ENCODE measurements at regions not wholly inside any gene's neighbourhood (a gene's known extent, or its start where the extent isn't known, plus 50 kb on each side); places are given as distances from the start of the nearest gene placed in this dataset.
A peak's percentile ranks its signal among the peaks of the same experiment; 100 is the strongest.

GRCh38 chr1:200337410-200337809 is 72.4 kb downstream of the ZNF281 start:
- no peak for DNase-seq
- Mint-ChIP-seq H3K4me1 (peaks cover 29 to 32% of the 10 kb centered on the region in 2 experiments), H3K9me3 (no peaks in the 10 kb centered on the region; a peak in 1 of 5 replicates), H3K27ac (peak overlapping the region; percentile 27 to 70 (median 67); a peak in 5 of 7 replicates), H3K4me3 (no peak overlapping the region), H3K36me3 (ENCODE audit: insufficient read depth in 1 of 3, low read depth in 3 of 3) (peaks cover 0 to 2% (median 0%) of the 10 kb centered on the region in 3 experiments; a peak in 3 of 7 replicates), H3K27me3 (ENCODE audit: low read depth) (no peaks in the 10 kb centered on the region)
- no peak overlapping the region for H2BK15ac ChIP-seq (ENCODE audit: low read depth, low read length)
- H2BK5ac ChIP-seq (ENCODE audit: insufficient read length, low read length), result no peak overlapping the region
- no peak overlapping the region for H3K14ac ChIP-seq (ENCODE audit: insufficient read depth, low read length)
- H3K4me1 ChIP-seq (ENCODE audit: insufficient read depth, low read length), result peaks cover 4% of the 10 kb centered on the region; the same call in 1 of the 2 replicates
- H3K4me2 ChIP-seq (ENCODE audit: insufficient read depth, insufficient read length, low read length), result no peak overlapping the region
- no peak overlapping the region for H3K4ac ChIP-seq (ENCODE audit: low read depth, low read length)
- H3K23me2 ChIP-seq (ENCODE audit: insufficient read length, low read depth, low read length, poor library complexity, severe bottlenecking), result no peaks in the 10 kb centered on the region
- H3K79me1 ChIP-seq (ENCODE audit: insufficient read depth, low read depth, low read length, poor library complexity, severe bottlenecking), result no peaks in the 10 kb centered on the region
- H2BK20ac ChIP-seq (ENCODE audit: low read depth, low read length, poor library complexity, severe bottlenecking), result no peak overlapping the region
- no peaks in the 10 kb centered on the region for H3K79me2 ChIP-seq (ENCODE audit: insufficient read depth, low read length)
- H3K9me3 ChIP-seq (ENCODE audit: control insufficient read depth, low read depth, low read length), result no peaks in the 10 kb centered on the region
- H2AK5ac ChIP-seq (ENCODE audit: insufficient read length, low read length), result no peak overlapping the region
- WGBS (ENCODE audit: extremely low coverage, insufficient read length, low lambda C conversion rate), result no CpG with 5 or more reads among the region's 2 CpGs
- no peak overlapping the region for H4K5ac ChIP-seq (ENCODE audit: insufficient read length, low read depth, low read length)
- H3K18ac ChIP-seq (ENCODE audit: insufficient read length, low read depth, low read length), result no peak overlapping the region
- no peak for TF ChIP-seq CTCF (conservative IDR thresholded peaks at IDR 0.05)
- H4K91ac ChIP-seq (ENCODE audit: insufficient read length, low read depth, low read length), result no peak overlapping the region
- no peak overlapping the region for H2BK12ac ChIP-seq (ENCODE audit: insufficient read length, low read depth, low read length)
- no peak overlapping the region for H3K9ac ChIP-seq (ENCODE audit: extremely low read depth, insufficient read length, low read length)
- no peak overlapping the region for H3T11ph ChIP-seq (ENCODE audit: low read length)
- no peaks in the 10 kb centered on the region for H3K27me3 ChIP-seq (ENCODE audit: insufficient read depth, low read length)
- H4K20me1 ChIP-seq (ENCODE audit: control insufficient read depth, insufficient read depth, insufficient read length), result no peaks in the 10 kb centered on the region
- H4K8ac ChIP-seq (replicated peaks; ENCODE audit: insufficient read length, low read depth, low read length), result no peak overlapping the region
- no peak overlapping the region for H3K23ac ChIP-seq (ENCODE audit: insufficient read length, low read depth, low read length)
- H2BK120ac ChIP-seq (ENCODE audit: low read depth, low read length, poor library complexity, severe bottlenecking), result no peak overlapping the region
- no peak overlapping the region for H3K27ac ChIP-seq (ENCODE audit: insufficient read length, low read depth, low read length)
- H3K56ac ChIP-seq (ENCODE audit: insufficient read length, low read depth, low read length), result no peak overlapping the region
- H2AFZ ChIP-seq (ENCODE audit: low read length), result no peak overlapping the region

Data from H9 (cell line).